Stimulated activated naive B cell treated with anti-CD40 and anti-IgM and Interleukin-4, amounts not matched to agents 10 μg/mL and 1 μg/mL and 100 μg/mL, for 72 hours (primary cell): ENCODE measurements at regions not wholly inside any gene's neighbourhood (a gene's known extent, or its start where the extent isn't known, plus 50 kb on each side); places are given as distances from the start of the nearest gene placed in this dataset.

Source experiments
- ATAC-seq, 2 donors: fragments of 150-1000 bp; cut with Tn5 transposase; replicated peaks; 2 replicates each; pipeline ENCODE4 v1.10.0; 2021; ENCODE audit warnings: moderate library complexity in 1 of 2
- DNase-seq: peaks from one replicate; pipeline ENCODE4 v3.0.0; 2021
- H3K27ac Mint-ChIP-seq: one replicate; pipeline ENCODE4 v1.8.0; 2022; ENCODE audit warnings: mild to moderate bottlenecking, mixed read lengths
- H3K27me3 Mint-ChIP-seq, 2 donors: one replicate each; pipeline ENCODE4 v1.8.0; 2022; ENCODE audit warnings: mixed read lengths in 2 of 2
- H3K36me3 Mint-ChIP-seq, 2 donors: one replicate each; pipeline ENCODE4 v1.8.0; 2022; ENCODE audit warnings: mixed read lengths in 2 of 2, mild to moderate bottlenecking in 1 of 2
- H3K4me1 Mint-ChIP-seq, 2 donors: one replicate each; pipeline ENCODE4 v1.8.0; 2022; ENCODE audit warnings: mixed read lengths in 2 of 2, mild to moderate bottlenecking in 1 of 2
- H3K4me3 Mint-ChIP-seq, 2 donors: one replicate each; pipeline ENCODE4 v1.8.0; 2022; ENCODE audit warnings: mild to moderate bottlenecking in 2 of 2, mixed read lengths in 2 of 2, moderate library complexity in 1 of 2
- H3K9me3 Mint-ChIP-seq, 2 donors: one replicate each; pipeline ENCODE4 v1.8.0; 2022; ENCODE audit warnings: mixed read lengths in 2 of 2, mild to moderate bottlenecking in 1 of 2

DNA sequence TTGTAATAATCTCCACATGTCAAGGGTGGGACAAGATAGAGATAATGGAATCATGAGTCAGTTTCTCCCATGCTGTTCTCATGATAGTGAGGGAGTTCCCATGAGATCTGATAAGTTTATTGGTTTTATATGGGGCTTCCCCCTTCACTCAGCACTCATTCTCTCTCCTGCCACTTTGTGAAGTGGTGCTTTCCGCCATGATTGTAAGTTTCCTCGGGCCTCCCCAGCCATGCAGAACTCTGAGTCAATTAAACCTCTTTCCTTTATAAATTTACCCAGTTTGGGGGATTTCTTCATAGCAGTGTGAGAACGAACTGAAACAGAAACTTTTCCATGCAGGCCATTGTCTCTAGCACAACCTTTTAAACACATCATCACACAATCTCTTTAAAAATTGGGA lies 221.5 kb upstream of the BRINP3 start:
- ATAC-seq (peak; percentile 14 to 27), DNase-seq (no peak)
- Mint-ChIP-seq H3K9me3 (peaks cover 0 to 2% of the 10 kb centered on the region in 2 donors), H3K4me1 (no peaks in the 10 kb centered on the region), H3K4me3 (no peak overlapping the region), H3K36me3 (no peaks in the 10 kb centered on the region), H3K27me3 (no peaks in the 10 kb centered on the region), H3K27ac (no peak overlapping the region)

- no peak for DNase-seq
- Mint-ChIP-seq H3K27ac (no peak overlapping the region), H3K9me3 (peaks cover 0 to 2% of the 10 kb centered on the region in 2 donors), H3K27me3 (no peaks in the 10 kb centered on the region), H3K36me3 (no peaks in the 10 kb centered on the region), H3K4me3 (no peak overlapping the region), H3K4me1 (no peaks in the 10 kb centered on the region)
- no peak for ATAC-seq
These were observed 230.9 kb upstream of the BRINP3 start for GRCh38 chr1:190708418-190709057.

DNA sequence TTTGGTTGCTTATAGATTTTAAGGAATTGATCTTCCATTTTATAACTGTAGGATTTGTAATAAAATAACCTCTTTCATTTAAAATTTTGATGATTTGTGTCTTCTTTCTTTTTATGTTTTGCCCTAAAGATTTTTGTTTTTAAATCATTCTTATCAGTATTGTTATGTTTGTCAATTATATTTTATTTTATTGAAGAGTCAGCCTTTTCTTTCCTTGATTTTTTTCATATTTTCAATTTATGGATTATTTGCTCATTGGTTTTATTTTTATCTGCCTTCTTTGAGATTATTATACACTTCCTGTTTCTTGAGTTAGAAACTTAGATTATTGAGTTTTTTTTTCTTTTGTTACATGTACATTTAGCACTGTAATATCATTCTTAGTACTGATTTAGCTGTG lies 233.4 kb upstream of the BRINP3 start:
- Mint-ChIP-seq H3K4me3 (no peak overlapping the region), H3K27me3 (no peaks in the 10 kb centered on the region), H3K36me3 (no peaks in the 10 kb centered on the region), H3K4me1 (no peaks in the 10 kb centered on the region), H3K27ac (no peak overlapping the region), H3K9me3 (peaks cover 0 to 3% of the 10 kb centered on the region in 2 donors)
- ATAC-seq (no peak), DNase-seq (no peak)

DNA sequence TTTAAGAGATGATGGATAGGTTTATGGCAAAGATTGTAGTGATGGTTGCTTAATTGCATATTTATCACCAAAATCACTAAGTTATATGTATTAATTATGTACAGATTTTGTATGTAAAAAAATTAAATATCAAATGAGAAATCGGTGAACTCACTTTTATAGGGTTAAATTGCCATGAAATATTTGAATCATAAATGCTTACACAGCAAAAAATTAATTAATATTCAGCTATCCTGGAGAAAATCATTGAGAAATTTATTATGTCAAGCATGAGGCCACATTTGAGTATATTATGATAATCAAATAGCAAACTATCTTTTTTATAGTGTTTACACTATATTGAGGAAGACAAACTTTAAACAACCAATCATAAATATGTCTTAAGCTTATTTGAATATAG lies 239.4 kb upstream of the BRINP3 start:
- H3K4me3 Mint-ChIP-seq: no peak overlapping the region
- ATAC-seq (no peak), DNase-seq (no peak)
- no peaks in the 10 kb centered on the region for H3K27me3 Mint-ChIP-seq
- no peaks in the 10 kb centered on the region for H3K4me1 Mint-ChIP-seq
- H3K9me3 Mint-ChIP-seq: peaks cover 0 to 1% of the 10 kb centered on the region in 2 donors
- no peak overlapping the region for H3K27ac Mint-ChIP-seq
- no peaks in the 10 kb centered on the region for H3K36me3 Mint-ChIP-seq

GRCh38 chr1:190736971-190737590 lies 259.4 kb upstream of the BRINP3 start:
- Mint-ChIP-seq H3K36me3 (no peaks in the 10 kb centered on the region), H3K4me3 (no peak overlapping the region), H3K4me1 (no peaks in the 10 kb centered on the region), H3K27me3 (no peaks in the 10 kb centered on the region), H3K27ac (no peak overlapping the region), H3K9me3 (peaks cover 0 to 1% of the 10 kb centered on the region in 2 donors)
- ATAC-seq: no peak
- no peak for DNase-seq

- no peaks in the 10 kb centered on the region for H3K4me1 Mint-ChIP-seq
- DNase-seq: no peak
- no peak overlapping the region for H3K27ac Mint-ChIP-seq
- ATAC-seq: no peak
- H3K27me3 Mint-ChIP-seq: no peaks in the 10 kb centered on the region
- H3K4me3 Mint-ChIP-seq: no peak overlapping the region
- H3K9me3 Mint-ChIP-seq: peaks cover 0 to 1% of the 10 kb centered on the region in 2 donors
- H3K36me3 Mint-ChIP-seq: no peaks in the 10 kb centered on the region
These were observed 260.7 kb upstream of the BRINP3 start for GRCh38 chr1:190738317-190738716.

- no peaks in the 10 kb centered on the region for H3K4me1 Mint-ChIP-seq
These were observed 262.3 kb upstream of the BRINP3 start for GRCh38 chr1:190739926-190740325.

GRCh38 chr1:190747704-190748103 lies 270.0 kb upstream of the BRINP3 start:
- Mint-ChIP-seq H3K27me3 (no peaks in the 10 kb centered on the region), H3K36me3 (no peaks in the 10 kb centered on the region), H3K4me1 (no peaks in the 10 kb centered on the region), H3K4me3 (no peak overlapping the region), H3K27ac (no peak overlapping the region), H3K9me3 (peaks cover 0 to 1% of the 10 kb centered on the region in 2 donors)
- ATAC-seq (no peak), DNase-seq (no peak)

More at GRCh38 chr1:190739926-190740325, 262.3 kb upstream of the BRINP3 start:
- ATAC-seq (no peak), DNase-seq (no peak)
- Mint-ChIP-seq H3K27ac (no peak overlapping the region), H3K36me3 (no peaks in the 10 kb centered on the region), H3K9me3 (peaks cover 0 to 3% of the 10 kb centered on the region in 2 donors), H3K4me3 (no peak overlapping the region), H3K27me3 (no peaks in the 10 kb centered on the region)

- no peaks in the 10 kb centered on the region for H3K4me1 Mint-ChIP-seq
- no peaks in the 10 kb centered on the region for H3K36me3 Mint-ChIP-seq
- H3K9me3 Mint-ChIP-seq: no peaks in the 10 kb centered on the region
- no peak overlapping the region for H3K4me3 Mint-ChIP-seq
- H3K27ac Mint-ChIP-seq: no peak overlapping the region
- no peaks in the 10 kb centered on the region for H3K27me3 Mint-ChIP-seq
- DNase-seq (no peak), ATAC-seq (no peak)
These were observed 274.5 kb upstream of the BRINP3 start for GRCh38 chr1:190752131-190752530.

DNA sequence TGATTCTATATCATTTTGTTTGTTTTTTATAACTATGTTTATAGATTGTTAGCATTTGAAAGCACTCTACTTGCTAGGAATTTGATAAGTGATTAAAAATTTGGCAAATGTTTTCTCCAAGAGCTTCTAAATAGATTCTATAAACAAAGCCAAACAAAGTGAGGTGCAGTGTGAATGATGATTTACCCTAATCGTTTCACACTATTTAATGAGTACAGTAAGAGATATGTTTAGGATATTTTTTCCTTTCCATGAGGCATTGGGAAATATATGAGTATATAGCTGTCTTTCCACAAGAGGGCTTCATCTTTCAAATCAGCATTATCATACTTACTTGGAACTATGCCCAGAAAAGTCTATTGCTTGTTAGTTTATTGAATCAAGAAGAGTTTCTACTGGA lies 277.0 kb upstream of the BRINP3 start:
- no peaks in the 10 kb centered on the region for H3K4me1 Mint-ChIP-seq
- H3K27me3 Mint-ChIP-seq: no peaks in the 10 kb centered on the region
- no peak overlapping the region for H3K27ac Mint-ChIP-seq
- no peaks in the 10 kb centered on the region for H3K9me3 Mint-ChIP-seq
- no peak for DNase-seq
- no peak overlapping the region for H3K4me3 Mint-ChIP-seq
- ATAC-seq: no peak
- no peaks in the 10 kb centered on the region for H3K36me3 Mint-ChIP-seq

GRCh38 chr1:190759807-190760206 lies 282.1 kb upstream of the BRINP3 start:
- Mint-ChIP-seq H3K4me1 (peaks cover 2 to 5% of the 10 kb centered on the region in 2 donors), H3K9me3 (no peaks in the 10 kb centered on the region), H3K4me3 (no peak overlapping the region), H3K36me3 (no peaks in the 10 kb centered on the region), H3K27me3 (no peaks in the 10 kb centered on the region), H3K27ac (no peak overlapping the region)
- DNase-seq: no peak
- peak; percentile 94 to 98 for ATAC-seq

DNA sequence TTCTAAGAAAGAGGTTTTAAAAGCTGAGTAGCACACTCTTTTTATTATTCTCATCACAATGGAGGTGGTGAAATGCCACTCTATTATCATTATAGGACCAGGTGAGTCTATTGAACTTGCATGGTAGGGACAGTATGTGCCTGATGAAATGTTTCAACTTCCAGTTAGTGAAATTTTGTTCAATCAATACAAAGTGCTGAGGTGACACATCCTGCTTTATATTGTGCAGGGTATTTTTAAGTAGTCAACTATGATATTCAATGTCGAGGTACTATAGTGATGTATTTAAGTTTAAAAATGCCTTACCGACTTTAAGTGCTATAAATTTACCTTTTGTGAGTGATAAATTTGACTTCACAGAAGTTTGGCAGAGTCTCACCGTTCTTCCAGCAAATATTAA lies 284.7 kb upstream of the BRINP3 start:
- peaks cover 0 to 2% of the 10 kb centered on the region in 2 donors for H3K9me3 Mint-ChIP-seq
- no peak for DNase-seq
- ATAC-seq: no peak
- no peak overlapping the region for H3K27ac Mint-ChIP-seq
- H3K4me3 Mint-ChIP-seq: no peak overlapping the region
- H3K27me3 Mint-ChIP-seq: no peaks in the 10 kb centered on the region
- H3K36me3 Mint-ChIP-seq: no peaks in the 10 kb centered on the region
- H3K4me1 Mint-ChIP-seq: peaks cover 2 to 5% of the 10 kb centered on the region in 2 donors

DNA sequence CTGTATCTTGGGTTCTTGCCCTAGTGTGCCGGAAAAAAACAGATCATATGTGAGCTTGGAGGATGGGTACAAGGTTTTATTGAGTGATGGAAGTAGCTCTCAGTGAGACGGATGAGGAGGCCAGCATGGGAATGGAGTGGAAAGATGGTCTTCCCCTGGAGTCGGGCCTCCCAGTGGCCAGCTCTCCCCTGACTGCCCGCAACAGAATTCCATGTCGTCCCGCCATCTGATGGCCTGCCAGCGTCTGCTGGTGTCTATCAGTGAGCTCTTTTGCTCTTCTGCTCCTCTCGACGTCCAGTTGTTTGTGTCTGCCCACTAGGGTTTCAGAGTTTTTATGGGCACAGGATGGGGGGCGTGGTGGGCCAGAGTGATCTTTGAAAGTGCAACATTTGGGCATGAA lies 315.2 kb upstream of the BRINP3 start:
- no peak for DNase-seq
- Mint-ChIP-seq H3K27me3 (no peaks in the 10 kb centered on the region), H3K36me3 (no peaks in the 10 kb centered on the region), H3K4me3 (no peak overlapping the region), H3K9me3 (peaks cover 3 to 7% of the 10 kb centered on the region in 2 donors), H3K27ac (no peak overlapping the region), H3K4me1 (no peaks in the 10 kb centered on the region)
- ATAC-seq: no peak

- ATAC-seq: no peak
- no peak for DNase-seq
These were observed 330.0 kb upstream of the BRINP3 start for GRCh38 chr1:190807629-190808028.

DNA sequence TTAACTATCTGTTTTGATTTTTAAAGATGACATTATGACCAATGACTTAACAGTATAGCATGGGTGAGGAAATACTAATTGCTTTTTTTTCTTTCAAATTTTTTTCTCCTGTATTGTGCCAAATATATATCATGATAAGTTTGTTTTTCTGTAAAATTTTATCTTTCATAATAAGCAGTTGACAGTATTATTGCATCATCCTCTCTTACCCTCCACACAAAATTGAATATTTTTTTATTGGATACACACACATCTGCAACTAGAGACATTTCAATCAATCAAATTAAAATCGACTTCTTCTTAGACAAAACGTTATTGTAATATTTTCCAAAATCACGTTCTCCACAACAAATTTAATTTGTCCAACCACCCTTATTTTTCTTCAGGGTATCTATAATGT lies 330.4 kb upstream of the BRINP3 start:
- H3K27ac Mint-ChIP-seq: no peak overlapping the region
- H3K27me3 Mint-ChIP-seq: no peaks in the 10 kb centered on the region
- DNase-seq (no peak), ATAC-seq (no peak)
- no peak overlapping the region for H3K4me3 Mint-ChIP-seq
- no peaks in the 10 kb centered on the region for H3K4me1 Mint-ChIP-seq
- H3K9me3 Mint-ChIP-seq: peaks cover 0 to 7% of the 10 kb centered on the region in 2 donors
- H3K36me3 Mint-ChIP-seq: no peaks in the 10 kb centered on the region

More at GRCh38 chr1:190807629-190808028, 330.0 kb upstream of the BRINP3 start:
- no peaks in the 10 kb centered on the region for H3K36me3 Mint-ChIP-seq
- no peaks in the 10 kb centered on the region for H3K4me1 Mint-ChIP-seq
- no peaks in the 10 kb centered on the region for H3K27me3 Mint-ChIP-seq
- H3K27ac Mint-ChIP-seq: no peak overlapping the region
- peaks cover 0 to 7% of the 10 kb centered on the region in 2 donors for H3K9me3 Mint-ChIP-seq
- no peak overlapping the region for H3K4me3 Mint-ChIP-seq
